A172 (cell line): ENCODE measurements at regions not wholly inside any gene's neighbourhood (a gene's known extent, or its start where the extent isn't known, plus 50 kb on each side); places are given as distances from the start of the nearest gene placed in this dataset.

Experiments used
- DNase-seq: peaks from one replicate; pipeline ENCODE4 v3.0.0-alpha.2; 2015; ENCODE audit warnings: low spot score

DNA sequence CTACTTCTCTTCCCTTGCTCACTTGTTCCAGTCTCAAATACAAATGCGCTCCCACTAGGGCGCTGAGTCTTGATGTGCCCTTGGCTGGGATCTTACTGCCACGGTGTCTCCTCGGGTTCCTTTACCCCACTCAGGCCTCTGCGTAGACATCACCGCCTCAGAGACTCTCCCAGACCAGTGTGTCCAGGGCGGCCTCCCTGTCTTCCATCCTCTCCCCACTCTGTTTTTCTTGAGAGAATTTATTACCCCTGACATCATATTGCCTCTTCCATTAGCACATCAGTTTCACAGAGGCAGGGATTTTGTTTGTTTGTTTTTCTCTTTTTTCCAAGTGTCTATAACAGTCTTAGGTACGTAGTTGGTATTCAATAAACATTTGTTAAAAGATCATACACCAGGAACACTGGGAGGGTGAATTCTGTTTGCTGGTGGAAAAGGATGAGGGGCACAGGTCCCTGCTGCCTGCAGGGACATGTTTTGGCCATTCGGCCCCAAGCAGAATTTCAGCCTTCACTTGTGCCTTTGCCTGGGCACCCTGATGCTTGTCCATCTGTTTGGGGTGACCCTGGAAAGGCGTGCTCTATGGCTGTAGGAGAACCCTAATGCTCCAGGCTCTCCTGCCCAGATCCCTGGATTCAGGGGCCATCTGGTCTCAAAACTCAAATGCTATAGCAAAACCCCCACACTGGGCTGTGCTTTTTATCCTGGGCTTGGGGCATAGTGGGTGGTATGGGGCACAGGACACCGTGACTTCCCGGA, 55.0 kb downstream of the RPL37A start:
- DNase-seq: no peak

DNA sequence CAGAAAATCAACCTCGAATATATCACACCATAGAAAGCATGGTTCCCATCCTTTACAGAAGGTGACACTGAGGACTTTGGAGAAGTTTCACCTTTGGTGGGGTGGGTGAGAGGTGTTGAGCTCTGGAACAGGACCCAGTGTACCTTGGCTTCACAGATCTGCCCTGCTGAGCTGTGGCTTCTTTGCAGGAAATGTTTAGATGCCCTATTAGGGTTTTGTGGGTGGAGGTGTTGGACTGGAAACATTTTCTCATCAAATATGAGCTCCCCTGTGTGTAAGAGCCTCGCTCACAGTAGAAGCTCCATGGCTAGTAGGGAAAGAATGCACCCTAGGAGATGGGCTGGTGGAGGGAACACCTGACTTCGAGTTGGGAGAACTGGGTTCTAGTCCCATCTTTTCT, 55.6 kb downstream of the RPL37A start:
- no peak for DNase-seq

DNA sequence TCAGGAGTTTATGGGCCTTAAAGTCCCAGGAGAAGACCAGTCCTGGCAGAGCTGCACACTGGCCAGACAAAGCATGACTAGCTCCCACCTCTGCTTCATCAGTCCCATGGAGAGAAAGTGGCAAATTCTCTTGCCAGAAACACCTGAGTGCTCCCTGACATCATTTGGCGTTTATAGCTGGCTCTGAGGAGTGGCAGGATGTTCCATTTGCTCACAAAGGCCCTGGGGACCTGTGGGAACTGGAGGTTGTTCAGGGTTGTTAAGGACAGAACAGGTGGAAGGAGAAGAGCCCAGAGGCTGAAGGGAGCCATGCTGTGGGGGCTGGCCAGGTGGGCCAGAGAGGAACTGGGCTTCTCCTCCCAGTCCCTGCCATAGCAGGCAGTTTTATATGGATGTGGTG, 56.1 kb downstream of the RPL37A start:
- no peak for DNase-seq

DNA sequence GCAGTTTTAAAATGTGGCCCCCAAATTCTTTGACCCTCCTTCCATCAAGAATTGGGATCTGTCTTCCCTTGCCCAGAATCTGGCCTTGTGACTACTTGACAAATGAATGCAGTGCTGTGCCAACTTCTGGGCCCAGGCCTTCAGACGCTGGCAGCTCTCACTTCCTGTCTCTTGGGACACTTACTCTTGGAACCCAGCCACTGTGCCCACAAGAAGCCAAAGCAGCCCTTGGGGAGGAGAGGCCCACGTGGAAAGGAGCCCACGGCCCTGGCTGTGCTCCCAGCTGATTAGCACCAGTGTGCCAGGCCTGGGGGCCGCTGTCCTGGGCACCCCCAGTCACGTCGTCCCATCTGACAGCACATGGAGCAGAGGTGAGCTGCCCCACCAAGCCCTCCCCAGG, 56.6 kb downstream of the RPL37A start:
- DNase-seq: peak; percentile 78

DNA sequence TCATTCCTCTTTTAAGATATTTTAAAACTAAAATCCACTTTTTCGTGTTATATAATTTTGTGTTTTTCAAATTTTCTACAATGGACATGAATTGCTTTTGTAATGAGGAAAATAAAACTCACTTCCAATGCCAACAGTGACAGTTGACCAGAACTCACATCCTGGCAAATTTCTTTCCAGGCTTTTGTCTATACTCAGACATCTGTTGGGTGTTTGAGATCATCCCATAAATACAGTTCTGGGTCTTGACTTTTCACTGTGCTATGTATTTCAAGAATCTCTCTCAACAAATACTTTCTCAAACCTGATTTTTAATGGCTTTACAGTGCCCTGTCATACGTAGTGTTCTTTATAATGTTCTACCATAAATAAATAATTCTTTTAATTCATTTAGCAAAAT, 57.6 kb downstream of the RPL37A start:
- DNase-seq: no peak

DNA sequence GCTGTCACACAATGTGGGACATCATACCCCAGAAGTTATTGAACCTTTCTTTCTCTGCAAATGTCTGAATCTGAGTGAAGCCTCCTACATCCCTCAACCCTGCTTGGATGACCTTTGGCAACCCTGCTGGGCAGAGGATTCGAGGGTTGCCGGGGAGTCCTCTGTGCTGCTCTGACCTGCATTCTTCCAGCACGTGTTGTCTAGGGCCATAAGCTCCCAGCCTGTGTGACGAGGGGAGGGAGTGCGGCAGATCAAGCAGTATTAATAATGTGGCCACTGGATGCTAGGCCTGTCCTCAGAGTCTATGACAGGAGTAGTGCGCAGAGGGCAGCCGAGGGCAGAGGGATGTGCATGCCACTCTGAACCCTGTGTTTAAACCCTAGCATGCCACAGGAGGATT, 58.8 kb downstream of the RPL37A start:
- DNase-seq: no peak

DNA sequence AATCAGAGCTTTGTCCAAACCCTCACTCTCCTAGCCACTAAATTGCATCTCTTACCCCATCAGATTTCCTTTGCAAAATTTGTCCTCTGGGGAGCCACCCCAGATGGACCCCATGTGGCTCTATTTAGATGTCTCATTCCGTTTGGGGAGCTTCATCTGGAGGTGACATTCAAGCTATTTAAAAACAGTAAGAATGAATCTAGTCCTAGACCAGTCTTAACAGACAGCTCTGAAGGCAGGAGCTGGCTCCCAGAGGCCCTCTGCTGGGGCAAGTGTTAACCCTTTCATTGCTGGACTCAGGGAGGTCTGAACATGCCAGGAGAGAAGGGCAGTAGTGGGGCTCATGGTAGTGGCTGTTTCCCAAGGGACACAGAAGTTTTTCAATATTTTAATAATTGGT, 59.2 kb downstream of the RPL37A start:
- no peak for DNase-seq

DNA sequence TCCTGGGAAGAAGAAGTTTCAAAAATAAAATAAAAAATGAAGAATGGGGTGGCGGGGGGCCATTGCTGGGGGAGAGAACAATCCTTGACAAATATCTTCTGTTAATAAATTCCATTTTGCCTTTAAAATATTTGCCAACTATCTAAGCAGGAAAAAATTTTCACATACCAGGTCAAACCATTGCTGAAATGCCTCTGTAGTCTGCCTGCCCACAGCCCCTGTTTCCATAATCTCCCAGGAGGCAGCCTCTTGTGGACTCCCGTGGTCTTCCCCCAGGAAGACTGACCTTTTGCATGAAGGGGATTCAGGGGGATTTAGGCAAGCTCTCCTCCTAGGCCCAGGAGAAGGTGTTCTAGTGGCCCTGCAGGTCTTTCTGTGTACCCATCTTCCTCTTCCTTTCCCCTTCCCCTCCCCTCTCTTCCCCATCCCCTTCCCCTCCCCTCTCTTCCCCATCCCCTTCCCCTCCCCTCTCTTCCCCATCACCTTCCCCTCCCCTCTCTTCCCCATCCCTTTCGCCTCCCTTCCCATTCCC, 61.0 kb downstream of the RPL37A start:
- no peak for DNase-seq

DNA sequence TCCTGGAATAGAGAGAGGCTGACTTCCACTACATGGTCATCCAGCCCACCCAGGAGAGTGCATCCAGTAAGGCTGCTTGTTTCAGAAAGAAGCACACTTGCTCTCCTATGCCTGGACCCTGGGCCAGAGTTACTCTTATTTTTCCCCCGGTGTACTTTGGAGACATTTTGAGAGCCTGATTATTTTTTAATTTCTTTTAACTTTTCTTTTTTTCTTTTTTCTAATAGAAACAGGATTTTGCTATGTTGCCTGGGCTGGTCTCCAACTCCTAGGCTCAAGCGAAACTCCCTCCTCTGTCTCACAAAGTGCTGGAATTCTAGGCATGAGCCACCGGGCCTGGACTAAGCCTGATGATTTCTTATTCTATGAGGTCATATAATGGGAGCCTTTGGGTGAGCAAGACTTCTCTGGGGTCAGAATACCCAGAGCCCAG, 62.2 kb downstream of the RPL37A start:
- no peak for DNase-seq

DNA sequence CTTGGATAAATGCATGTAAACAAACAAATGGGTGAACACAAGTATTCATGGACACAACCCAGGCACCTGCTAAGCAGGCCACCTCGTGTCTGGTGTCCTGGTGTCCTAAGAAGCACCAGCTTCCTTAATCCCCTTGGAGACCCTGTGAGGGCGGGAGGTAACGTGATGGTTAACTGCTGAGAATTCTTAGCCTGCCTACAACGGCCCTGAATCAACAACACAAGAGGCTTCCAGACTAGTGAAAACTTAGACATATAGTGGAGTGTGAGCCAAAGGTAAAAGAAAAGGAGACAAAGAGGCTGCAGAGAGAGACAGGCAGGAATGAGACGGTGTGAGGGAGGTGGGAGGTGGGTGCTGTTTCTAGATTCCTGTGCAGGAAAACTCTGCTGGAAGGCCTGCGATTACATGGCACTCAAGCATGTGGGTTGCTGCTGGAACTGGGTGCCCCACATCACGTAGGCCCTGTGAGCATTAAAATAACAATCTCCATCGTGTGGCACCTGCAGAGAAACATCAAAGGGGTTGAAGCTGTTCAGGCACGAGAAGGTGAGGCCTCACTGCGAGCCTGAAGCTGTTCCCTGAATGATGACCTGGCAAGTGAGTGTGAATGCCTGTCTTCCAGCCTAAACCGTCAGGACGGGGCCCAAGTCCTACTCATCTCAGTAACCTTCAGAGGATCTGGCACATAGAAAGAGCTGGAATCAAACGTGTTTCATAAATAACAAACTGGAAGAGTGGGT, 64.2 kb downstream of the RPL37A start:
- DNase-seq: no peak

DNA sequence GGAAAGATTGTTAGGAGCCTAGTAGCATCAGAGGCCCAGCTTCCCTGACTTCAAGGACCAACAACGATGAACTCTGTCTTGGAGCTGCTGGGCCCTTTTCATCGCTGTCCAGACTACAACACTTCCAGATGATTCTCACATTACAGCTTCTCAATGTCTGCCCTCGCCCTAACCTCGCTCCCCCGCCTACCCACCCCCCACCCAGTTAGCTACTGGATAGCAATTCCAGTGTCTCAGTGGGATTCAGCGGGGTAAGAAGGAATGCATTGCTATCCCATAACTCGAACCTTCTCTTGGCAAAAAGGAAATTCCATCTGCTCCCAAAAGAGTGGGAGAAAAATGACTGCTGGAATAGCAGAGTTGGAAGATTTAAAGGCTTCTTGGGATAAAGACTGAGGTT, 65.0 kb downstream of the RPL37A start:
- DNase-seq: no peak

DNA sequence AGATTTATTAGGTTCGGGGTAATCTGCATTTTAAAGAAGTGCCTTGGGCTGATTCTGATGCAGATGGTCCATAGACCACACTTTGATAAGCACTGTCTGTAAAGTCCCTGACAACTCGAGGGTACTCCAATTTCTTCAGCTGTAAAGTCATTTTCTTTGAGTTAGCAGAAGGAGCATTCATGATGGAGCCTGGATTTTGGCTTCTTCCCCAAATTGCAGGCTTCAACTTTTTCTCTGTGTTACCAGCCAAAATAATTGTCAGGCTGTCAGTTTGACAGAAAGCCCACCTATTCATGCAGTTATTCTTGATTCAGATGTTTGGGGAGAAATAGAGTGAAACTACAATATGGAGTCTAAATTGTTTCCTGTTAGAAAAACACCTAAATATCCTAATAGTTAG, 66.0 kb downstream of the RPL37A start:
- DNase-seq: no peak

DNA sequence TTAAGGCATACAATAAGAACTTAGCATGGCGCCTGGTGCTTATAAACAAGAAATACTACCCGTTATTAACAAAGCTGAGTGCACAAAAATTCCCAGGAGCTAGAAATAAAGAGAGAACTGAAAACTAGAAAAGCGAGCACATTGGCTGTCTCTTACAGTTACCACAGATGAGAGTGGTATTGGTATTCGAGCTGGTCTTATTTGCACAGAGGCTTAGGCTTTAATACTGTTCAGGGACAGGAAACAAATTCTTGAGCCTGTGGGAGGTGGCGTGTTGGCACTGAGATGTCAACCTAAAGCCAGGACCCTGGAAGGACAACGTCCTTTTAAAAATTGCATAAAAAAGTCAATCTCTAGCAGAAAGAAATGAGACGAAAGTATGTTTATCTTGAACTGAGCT, 67.3 kb upstream of the IGFBP2 start:
- DNase-seq: no peak

DNA sequence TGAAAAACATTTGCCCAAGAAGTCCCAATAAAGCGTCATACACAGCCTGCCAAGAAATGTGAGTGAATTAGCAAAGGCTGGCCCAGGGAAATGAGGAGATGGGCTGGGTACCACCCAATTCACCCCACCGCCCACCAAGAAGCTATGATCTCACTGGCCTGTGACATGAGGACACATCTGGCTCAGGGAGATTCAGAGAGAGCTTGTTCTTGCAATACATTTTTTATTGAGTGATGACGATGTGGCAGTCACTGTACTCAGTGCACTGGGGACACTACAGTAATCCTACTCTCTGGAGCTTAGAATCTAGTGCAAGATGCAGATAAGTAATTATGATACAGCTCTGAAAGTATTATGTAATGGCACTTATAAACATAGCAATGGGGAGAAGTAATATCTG, 64.6 kb upstream of the IGFBP2 start:
- DNase-seq: no peak

DNA sequence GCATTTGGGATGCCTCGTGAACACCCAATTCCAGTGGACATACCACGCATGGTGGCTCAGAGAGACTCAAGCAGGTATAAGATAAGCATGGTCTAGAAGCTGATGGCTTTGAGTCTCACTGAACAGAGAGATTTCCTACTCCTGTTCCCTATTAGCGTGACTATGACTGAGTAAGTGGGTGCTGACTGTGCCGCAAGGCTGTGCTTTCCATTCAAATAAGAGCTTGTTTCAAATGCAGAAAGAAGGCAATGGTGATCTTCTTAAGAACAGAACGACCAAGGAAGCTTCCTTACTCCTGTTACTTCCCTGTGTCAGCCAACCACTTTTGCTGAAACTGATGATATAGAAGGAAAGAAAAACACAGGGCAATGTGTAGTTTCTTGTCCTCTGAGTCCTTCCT, 63.5 kb upstream of the IGFBP2 start:
- no peak for DNase-seq

DNA sequence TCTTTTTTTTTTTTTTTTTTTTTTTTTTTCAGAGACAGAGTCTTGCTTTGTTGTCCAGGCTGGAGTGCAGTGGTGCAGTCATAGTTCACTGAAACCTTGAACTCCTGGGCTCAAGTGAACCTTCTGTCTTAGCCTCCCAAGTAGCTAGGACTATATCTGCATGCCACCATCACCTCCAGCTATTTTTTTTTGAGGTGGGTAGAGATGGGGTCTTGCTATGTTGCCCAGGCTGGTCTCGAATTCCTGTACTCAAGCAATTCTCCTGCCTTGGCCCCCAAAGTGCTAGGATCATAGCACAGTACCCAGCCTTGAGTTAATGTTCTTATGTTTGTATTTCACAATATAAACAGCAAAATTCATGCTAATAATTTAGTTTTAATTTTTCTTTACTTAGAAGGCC, 62.9 kb upstream of the IGFBP2 start:
- no peak for DNase-seq

DNA sequence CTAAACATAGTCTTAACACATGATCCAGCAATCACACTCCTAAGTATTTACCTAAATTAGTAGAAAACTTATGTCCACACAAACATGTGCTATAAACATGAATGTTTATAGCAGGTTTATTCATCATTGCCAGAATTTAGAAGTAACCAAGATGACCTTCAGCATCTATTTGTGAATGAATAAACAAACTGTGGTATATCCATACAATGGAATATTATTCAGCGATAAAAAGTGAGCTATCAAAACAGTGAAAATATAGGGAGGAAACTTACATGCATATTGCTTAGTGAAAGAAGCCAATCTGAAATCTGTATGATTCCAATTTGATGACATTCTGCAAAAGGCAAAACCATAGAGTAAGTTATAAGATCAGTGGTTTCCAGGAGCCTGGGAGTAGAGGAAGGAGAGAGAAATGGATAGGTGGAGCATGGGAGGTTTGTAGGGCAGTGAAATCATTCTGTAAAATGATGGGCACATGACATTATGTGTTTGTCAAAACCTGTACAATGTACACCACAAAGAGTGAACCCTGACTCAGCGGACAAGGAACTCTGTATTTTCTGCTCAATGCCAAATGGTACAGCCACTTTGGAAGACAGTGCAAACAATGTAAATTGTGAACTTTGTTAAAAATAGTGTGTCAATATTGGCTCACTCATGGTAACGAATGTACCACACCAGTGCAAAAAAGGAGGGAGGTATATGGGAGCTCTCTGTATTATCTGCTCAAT, 61.9 kb upstream of the IGFBP2 start:
- DNase-seq: no peak

DNA sequence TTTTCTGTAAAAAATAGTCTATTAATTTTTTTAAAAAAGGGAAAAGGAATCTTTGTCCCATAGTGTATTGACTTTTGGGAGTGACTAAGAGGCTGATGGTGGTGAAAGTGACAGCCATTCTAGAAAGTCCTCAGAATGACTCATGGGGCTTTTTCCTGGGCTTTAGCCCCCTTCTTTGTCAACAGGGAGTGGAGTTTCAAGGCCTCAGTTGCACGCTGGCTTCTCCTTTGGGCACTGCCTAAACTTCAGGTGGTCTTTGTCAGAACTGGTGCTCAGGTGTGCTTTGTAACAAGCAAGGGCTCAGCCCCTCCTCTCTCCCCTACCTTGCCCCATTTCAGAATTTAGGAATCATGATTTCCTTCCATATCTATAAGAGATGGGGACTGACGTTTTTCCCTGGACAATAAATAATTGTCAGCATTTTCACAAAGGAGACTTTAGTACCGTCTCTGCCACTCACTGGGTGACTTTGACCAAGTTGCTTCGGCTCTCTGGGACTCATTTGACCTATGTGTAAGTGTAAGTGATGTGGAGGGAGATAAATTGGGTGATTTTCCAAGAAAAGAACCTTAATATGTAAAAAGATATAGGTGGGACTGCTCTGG, 61.2 kb upstream of the IGFBP2 start:
- DNase-seq: no peak

DNA sequence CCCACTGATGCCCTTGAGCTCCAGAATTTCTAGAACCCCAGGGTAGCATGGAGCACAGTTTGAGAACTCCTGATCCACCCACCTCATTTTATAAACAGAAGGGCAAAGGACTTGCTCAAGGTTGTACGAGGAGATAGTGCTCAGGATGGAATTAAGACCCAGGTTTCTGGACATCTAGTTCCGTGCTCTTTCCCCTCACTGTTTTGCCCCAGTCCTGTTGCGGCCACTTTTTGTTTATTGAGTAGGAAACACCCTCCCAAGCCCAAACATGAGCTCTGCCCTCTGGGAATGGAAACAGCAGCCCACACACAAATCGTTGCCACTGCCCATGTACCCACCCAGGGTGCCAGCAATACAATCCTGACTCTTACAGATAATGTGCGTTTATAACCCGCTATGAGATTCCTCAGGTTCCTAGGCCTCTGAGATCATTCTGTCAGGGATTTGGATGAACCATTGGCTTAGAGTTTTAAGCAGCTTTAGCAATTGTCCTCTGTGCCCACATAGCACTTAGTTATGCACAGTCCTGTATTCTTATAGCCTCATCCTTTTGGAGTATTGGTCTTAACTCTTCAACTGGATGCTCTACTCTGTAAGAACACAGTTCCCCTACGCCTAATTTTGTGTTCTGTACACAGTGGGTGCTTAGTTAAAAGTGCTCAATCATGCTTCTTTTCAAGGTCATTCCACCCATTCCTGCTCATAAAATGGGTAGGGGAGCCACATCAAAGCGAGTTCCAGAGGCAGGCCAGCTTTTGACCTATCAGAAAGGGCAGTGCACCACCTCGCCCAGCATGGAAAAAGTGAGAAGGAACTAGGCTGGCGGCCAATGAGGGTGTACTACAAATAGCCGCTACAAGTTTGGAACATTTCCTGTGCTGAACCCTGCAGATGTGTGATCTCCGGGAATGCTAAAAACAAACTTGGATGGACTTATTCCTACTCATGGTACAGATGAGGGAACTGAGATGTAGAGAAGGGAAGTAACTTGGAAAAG, 60.3 kb upstream of the IGFBP2 start:
- DNase-seq: peak; percentile 30

DNA sequence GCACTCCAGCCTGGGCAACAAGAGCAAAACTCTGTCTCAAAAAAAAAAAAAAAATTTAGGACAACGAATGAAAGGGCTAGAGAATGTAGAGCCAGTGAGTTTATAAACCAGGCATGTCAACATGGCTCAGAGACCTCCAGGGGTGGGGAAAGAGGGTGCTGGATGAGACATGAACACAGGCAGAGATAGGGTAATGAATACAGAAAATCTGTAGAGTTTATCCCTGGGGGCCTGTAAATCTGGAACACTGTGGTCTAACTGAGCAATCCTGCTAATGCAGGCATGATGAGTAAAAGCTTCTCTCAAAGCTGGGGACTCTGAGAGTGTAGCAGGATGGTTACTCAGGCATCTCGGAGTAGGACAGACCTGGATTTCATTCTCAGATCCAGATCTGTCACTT, 59.2 kb upstream of the IGFBP2 start:
- no peak for DNase-seq

DNA sequence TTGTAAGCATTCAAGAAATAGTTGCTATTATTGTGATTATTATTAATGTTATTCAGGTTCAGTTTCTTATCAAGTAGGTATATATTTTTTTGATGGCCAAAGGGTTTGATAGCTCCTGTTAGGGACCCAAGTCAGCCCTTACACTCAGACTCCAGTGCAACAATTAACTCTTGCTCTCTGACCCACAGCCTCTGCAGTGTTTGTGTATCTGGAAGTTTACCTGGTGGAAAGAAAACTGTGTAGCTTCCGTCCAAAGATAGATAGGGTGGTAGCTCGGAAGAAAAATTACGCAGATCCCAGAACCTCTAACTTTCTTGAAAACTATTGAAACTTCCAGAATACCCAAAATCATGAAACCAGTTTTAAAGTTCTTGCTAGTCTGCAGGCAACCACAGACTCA, 58.6 kb upstream of the IGFBP2 start:
- DNase-seq: no peak
